ENCODE measurements at regions not wholly inside any gene's neighbourhood (a gene's known extent, or its start where the extent isn't known, plus 50 kb on each side); places are given as distances from the start of the nearest gene placed in this dataset.

DNA sequence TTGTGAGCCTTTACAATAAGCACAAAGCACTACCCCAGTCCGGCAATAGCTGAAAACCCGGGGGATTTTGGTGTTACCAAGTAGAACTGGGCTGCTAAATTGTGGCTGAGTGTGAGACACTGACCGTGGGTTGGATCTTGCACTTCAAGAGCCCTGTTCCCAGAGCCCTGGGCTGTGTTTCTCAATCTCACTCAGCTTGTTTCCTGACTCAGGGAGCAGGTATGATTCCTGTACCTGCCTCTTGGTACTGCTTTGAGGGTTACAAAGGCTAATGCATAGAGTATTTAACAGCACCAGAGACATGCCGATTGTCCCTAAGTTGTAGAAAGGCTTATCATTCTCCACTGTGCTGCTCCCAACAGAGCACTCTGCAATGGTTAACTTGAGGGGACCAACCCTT is 134.6 kb downstream of the TEX36 start:
- 70 to 91% (median 81%) methylated on average over 4 of the region's 4 CpGs for WGBS, 5 donors
- H3K27ac ChIP-seq, result no peak overlapping the region
- peaks cover 0 to 46% (median 0%) of the 10 kb centered on the region in 7 donors for H3K27me3 ChIP-seq (replicated peaks in 1 of 7)
- TF ChIP-seq POLR2AphosphoS5 (IDR thresholded peaks at IDR 0.05), result no peak
- intact Hi-C loops (cut with DNase I; ENCODE audit: low total_unique reads), result no loop called here
- H3K36me3 ChIP-seq, result no peaks in the 10 kb centered on the region
- DNase-seq, result no peak
- H3K4me3 ChIP-seq, result no peak overlapping the region
- peaks cover 0 to 19% (median 11%) of the 10 kb centered on the region in 8 donors for H3K9me3 ChIP-seq
- no peaks in the 10 kb centered on the region for H3K4me1 ChIP-seq

DNA sequence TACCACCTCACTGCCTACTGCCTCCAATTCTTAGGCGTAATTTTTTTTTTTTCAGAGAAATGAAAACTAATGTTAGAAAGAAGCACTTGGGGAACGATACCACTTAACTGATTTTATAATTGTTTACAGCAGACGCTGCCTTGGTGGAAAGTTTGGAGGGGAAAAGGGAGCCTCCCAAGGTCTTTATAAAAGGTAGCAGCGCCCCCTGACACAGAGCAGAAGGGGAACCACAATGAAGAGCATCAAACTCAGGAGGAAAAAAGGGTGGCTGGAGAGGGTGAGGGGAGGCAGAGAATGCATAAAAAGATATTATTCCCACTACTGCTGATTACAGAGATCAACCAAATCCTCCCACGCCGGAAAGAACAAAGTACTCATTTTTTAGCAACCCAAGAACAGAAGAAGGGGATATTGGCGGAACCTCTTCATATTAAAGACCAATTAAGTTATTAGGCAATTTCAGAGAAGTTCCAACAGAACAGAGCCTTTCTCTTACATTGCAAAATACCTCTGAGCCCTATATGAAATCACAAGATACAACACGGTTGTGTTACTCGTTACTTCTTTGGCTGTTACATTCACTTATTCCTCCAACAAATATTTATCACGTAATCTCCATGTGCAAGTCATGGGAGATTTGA is 135.8 kb downstream of the TEX36 start:
- 80 to 88% (median 82%) methylated on average over 10 of the region's 10 CpGs for WGBS, 5 donors
- H3K4me1 ChIP-seq, result no peaks in the 10 kb centered on the region
- peaks cover 0 to 7% (median under 1%) of the 10 kb centered on the region in 8 donors for H3K9me3 ChIP-seq
- no peak for TF ChIP-seq POLR2AphosphoS5 (IDR thresholded peaks at IDR 0.05)
- TF ChIP-seq, protein P1, sequence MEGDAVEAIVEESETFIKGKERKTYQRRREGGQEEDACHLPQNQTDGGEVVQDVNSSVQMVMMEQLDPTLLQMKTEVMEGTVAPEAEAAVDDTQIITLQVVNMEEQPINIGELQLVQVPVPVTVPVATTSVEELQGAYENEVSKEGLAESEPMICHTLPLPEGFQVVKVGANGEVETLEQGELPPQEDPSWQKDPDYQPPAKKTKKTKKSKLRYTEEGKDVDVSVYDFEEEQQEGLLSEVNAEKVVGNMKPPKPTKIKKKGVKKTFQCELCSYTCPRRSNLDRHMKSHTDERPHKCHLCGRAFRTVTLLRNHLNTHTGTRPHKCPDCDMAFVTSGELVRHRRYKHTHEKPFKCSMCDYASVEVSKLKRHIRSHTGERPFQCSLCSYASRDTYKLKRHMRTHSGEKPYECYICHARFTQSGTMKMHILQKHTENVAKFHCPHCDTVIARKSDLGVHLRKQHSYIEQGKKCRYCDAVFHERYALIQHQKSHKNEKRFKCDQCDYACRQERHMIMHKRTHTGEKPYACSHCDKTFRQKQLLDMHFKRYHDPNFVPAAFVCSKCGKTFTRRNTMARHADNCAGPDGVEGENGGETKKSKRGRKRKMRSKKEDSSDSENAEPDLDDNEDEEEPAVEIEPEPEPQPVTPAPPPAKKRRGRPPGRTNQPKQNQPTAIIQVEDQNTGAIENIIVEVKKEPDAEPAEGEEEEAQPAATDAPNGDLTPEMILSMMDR (IDR thresholded peaks at IDR 0.05 in 8 of 11, conservative IDR thresholded peaks at IDR 0.05 in 3 of 11), result no peak
- TF ChIP-seq POLR2A (IDR thresholded peaks at IDR 0.05), result no peak
- no peak overlapping the region for H3K27ac ChIP-seq
- no peak overlapping the region for H3K4me3 ChIP-seq
- no peak for DNase-seq
- H3K27me3 ChIP-seq (replicated peaks in 1 of 7), result peaks cover 0 to 46% (median 0%) of the 10 kb centered on the region in 7 donors
- intact Hi-C loops (cut with DNase I; ENCODE audit: low total_unique reads), result no loop called here
- no peaks in the 10 kb centered on the region for H3K36me3 ChIP-seq

DNA sequence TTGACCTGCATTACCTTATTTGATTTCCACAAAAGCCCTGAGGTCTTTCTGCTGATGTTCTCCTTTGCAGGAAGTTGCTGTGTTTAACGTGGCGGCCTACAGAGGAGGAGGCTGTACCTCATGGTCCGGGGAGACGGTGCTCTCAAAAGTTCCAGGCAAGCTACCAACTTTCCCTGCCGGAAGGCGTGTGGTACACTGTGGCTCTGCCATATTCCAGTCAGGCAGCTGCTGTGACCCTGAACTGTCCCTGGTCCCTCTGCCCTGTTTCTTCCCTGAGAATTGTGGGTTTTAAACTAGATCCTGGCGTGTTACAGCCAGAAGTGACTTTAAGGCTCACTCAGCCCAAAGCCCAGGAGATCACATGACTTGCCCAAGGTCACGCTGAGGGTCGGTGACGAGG is 139.2 kb downstream of the TEX36 start:
- intact Hi-C loops (cut with DNase I; ENCODE audit: low total_unique reads), result no loop called here
- Histone ChIP-seq H3K9me3 (no peaks in the 10 kb centered on the region), H3K27me3 (replicated peaks in 1 of 7) (peaks cover 0 to 38% (median 0%) of the 10 kb centered on the region in 7 donors), H3K4me1 (no peaks in the 10 kb centered on the region), H3K27ac (no peak overlapping the region), H3K4me3 (no peak overlapping the region), H3K36me3 (no peaks in the 10 kb centered on the region)
- WGBS, 5 donors, result 69 to 77% (median 72%) methylated on average over 8 to 10 of the region's 10 CpGs
- no peak for DNase-seq
- no peak for TF ChIP-seq POLR2AphosphoS5 (IDR thresholded peaks at IDR 0.05)

DNA sequence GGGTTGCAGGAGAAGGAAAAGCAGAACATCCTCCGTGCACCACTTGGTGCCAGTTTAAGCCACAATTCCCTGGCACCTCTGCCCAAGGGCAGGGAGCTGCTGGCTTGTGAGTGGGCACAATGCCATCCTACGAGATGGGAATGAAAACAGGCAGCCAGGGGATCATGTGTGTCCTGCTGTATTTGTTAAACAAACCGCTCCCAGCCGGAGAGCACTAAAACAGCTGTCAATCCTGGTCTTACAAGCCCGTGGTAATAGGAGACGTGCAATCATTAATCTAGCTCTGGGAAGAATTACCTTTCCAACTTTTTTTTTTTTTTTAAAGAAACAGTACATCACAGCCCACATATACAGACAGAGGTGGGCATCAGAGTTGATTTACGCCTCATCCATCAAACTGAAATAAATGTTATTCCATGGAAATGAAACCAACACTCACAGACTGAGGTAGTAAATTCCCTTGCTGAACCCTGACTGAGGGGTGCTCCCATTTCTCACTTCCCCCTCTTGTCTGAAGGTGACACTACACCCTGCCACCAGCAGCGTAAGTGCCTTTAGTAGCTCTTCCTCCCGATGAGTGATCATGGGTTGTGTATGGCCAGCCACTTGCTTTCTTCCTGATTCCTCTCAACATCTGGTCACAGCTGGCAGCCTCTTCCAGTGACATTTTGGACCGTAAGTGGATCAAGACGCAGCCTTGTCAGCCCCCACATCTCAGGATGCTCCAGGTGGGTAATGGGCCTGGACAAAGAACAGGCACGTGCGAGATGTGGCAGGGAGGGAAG is 143.8 kb downstream of the TEX36 start:
- intact Hi-C loops (cut with DNase I; ENCODE audit: low total_unique reads), result no loop called here
- Histone ChIP-seq H3K27me3 (replicated peaks in 1 of 7) (peaks cover 0 to 37% (median 0%) of the 10 kb centered on the region in 7 donors), H3K4me3 (no peak overlapping the region), H3K4me1 (no peaks in the 10 kb centered on the region), H3K27ac (no peak overlapping the region), H3K36me3 (no peaks in the 10 kb centered on the region), H3K9me3 (no peaks in the 10 kb centered on the region)
- DNase-seq, result no peak
- TF ChIP-seq POLR2AphosphoS5 (IDR thresholded peaks at IDR 0.05) (no peak), POLR2A (IDR thresholded peaks at IDR 0.05) (no peak)
- TF ChIP-seq, protein P1 (IDR thresholded peaks at IDR 0.05 in 8 of 11, conservative IDR thresholded peaks at IDR 0.05 in 3 of 11), result no peak
- 46 to 58% (median 55%) methylated on average over 13 of the region's 13 CpGs for WGBS, 5 donors

DNA sequence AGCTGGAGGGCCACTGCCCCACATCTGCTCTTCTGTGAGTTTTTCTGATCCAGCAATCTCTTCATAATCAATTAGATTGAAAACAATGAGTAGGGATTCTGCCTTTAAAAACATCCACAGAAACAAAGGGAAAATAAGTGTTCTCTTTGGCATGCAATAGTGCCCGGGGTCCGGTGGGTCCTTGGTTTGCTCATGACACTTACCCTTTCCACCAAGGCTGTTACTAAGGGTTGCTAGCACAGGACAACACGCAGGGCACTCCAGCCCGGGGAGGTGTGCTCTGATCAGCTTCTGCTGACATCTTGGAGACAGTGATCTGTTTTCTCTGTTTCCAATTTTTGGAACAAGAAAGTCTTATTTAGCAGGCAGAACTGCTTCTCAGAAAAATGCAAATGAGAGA is 146.7 kb downstream of the TEX36 start:
- DNase-seq, result no peak
- no peak for TF ChIP-seq POLR2A (IDR thresholded peaks at IDR 0.05)
- TF ChIP-seq, protein P1 (IDR thresholded peaks at IDR 0.05 in 8 of 11, conservative IDR thresholded peaks at IDR 0.05 in 3 of 11), result no peak
- no peak for TF ChIP-seq POLR2AphosphoS5 (IDR thresholded peaks at IDR 0.05)
- Histone ChIP-seq H3K4me3 (no peak overlapping the region), H3K9me3 (no peaks in the 10 kb centered on the region), H3K4me1 (no peaks in the 10 kb centered on the region), H3K36me3 (no peaks in the 10 kb centered on the region), H3K27me3 (replicated peaks in 1 of 7) (peaks cover 0 to 37% (median 0%) of the 10 kb centered on the region in 7 donors), H3K27ac (no peak overlapping the region)
- WGBS, 5 donors, result 85 to 94% (median 91%) methylated on average over 4 of the region's 4 CpGs
- intact Hi-C loops (cut with DNase I; ENCODE audit: low total_unique reads), result no loop called here
